ENCODE measurements at regions not wholly inside any gene's neighbourhood (a gene's known extent, or its start where the extent isn't known, plus 50 kb on each side); places are given as distances from the start of the nearest gene placed in this dataset.

GRCh38 chr4:180852738-180853137 is 1390.5 kb upstream of the TENM3 start:
- in situ Hi-C loops (cut with HindIII; ENCODE audit: extremely low pct_ligation_motif_present, low pct_unique_long_range_greater_than_20kb), result no loop called here
- H3K4me3 ChIP-seq (replicated peaks in 1 of 3; ENCODE audit: insufficient read depth in 1 of 3, low read depth in 2 of 3, low read length in 3 of 3), result no peak overlapping the region

GRCh38 chr4:180855184-180855583 is 1388.0 kb upstream of the TENM3 start:
- Histone ChIP-seq H3K27ac (ENCODE audit: extremely low read length, insufficient read depth, low read length) (no peak overlapping the region), H4K20me1 (ENCODE audit: insufficient read depth, low read length) (no peaks in the 10 kb centered on the region), H3K9ac (ENCODE audit: insufficient read depth, low read depth, low read length) (no peak overlapping the region), H3K36me3 (replicated peaks in 1 of 2; ENCODE audit: control insufficient read depth in 1 of 2, insufficient read depth in 2 of 2, low read length in 2 of 2) (no peaks in the 10 kb centered on the region), H2AFZ (ENCODE audit: low read length) (no peak overlapping the region), H3K4me2 (ENCODE audit: low read depth, low read length) (no peak overlapping the region), H3K4me3 (replicated peaks in 1 of 3; ENCODE audit: insufficient read depth in 1 of 3, low read depth in 2 of 3, low read length in 3 of 3) (no peak overlapping the region), H3K9me3 (ENCODE audit: low read length) (no peaks in the 10 kb centered on the region), H3K79me2 (ENCODE audit: insufficient read depth, low read length) (no peaks in the 10 kb centered on the region), H3K4me1 (ENCODE audit: insufficient read depth, low read length) (no peaks in the 10 kb centered on the region), H3K27me3 (ENCODE audit: control insufficient read depth in 1 of 2, insufficient read depth in 2 of 2, low read length in 2 of 2) (no peaks in the 10 kb centered on the region)
- FAIRE-seq (no peak), ATAC-seq (no peak), DNase-seq (ENCODE audit: low spot score) (no peak)
- no TSS peak for BruUV-seq (replicated peaks)
- ChIA-PET POLR2A (no interaction called here), CTCF (ENCODE audit: low intra/inter-chr PET ratio, low total read pairs) (no interaction called here)
- in situ Hi-C loops (cut with HindIII; ENCODE audit: extremely low pct_ligation_motif_present, low pct_unique_long_range_greater_than_20kb), result no loop called here
- 1% methylated on average over 2 of the region's 2 CpGs for WGBS (ENCODE audit: low lambda C conversion rate)
- intact Hi-C loops (cut with micrococcal nuclease; ENCODE audit: unreplicated experiment), result no loop called here
- TF ChIP-seq ZNF512B (CRISPR knock-in tag; IDR thresholded peaks at IDR 0.05; ENCODE audit: borderline replicate concordance) (no peak), ZNF281 (CRISPR knock-in tag; IDR thresholded peaks at IDR 0.05; ENCODE audit: borderline replicate concordance) (no peak)

More at GRCh38 chr4:180852738-180853137, 1390.5 kb upstream of the TENM3 start:
- CTCF ChIA-PET (ENCODE audit: low intra/inter-chr PET ratio, low total read pairs), result no interaction called here
- ATAC-seq (no peak), FAIRE-seq (no peak), DNase-seq (ENCODE audit: low spot score) (no peak)
- intact Hi-C loops (cut with micrococcal nuclease; ENCODE audit: unreplicated experiment), result no loop called here
- H3K9ac ChIP-seq (ENCODE audit: insufficient read depth, low read depth, low read length), result no peak overlapping the region
- no TSS peak for BruUV-seq (replicated peaks)
- POLR2A ChIA-PET, result no interaction called here
- 0 out of 4 replicates have a peak, but pooled peaks of 1 of the 2 experiments have one; percentile 4 for TF ChIP-seq MAFK (conservative IDR thresholded peaks at IDR 0.05 in 1 of 2, IDR thresholded peaks at IDR 0.05 in 1 of 2; ENCODE audit: low read length in 2 of 2)
- no peak for TF ChIP-seq FOXO1 (CRISPR knock-in tag; IDR thresholded peaks at IDR 0.05)
- no peak for TF ChIP-seq ZNF639 (CRISPR knock-in tag; conservative IDR thresholded peaks at IDR 0.05)
- no peaks in the 10 kb centered on the region for H4K20me1 ChIP-seq (ENCODE audit: insufficient read depth, low read length)
- no peaks in the 10 kb centered on the region for H3K27me3 ChIP-seq (ENCODE audit: control insufficient read depth in 1 of 2, insufficient read depth in 2 of 2, low read length in 2 of 2)
- no peaks in the 10 kb centered on the region for H3K4me1 ChIP-seq (ENCODE audit: insufficient read depth, low read length)
- H3K36me3 ChIP-seq (replicated peaks in 1 of 2; ENCODE audit: control insufficient read depth in 1 of 2, insufficient read depth in 2 of 2, low read length in 2 of 2), result no peaks in the 10 kb centered on the region
- no peaks in the 10 kb centered on the region for H3K9me3 ChIP-seq (ENCODE audit: low read length)
- H3K79me2 ChIP-seq (ENCODE audit: insufficient read depth, low read length), result no peaks in the 10 kb centered on the region
- 2% methylated on average over 6 of the region's 6 CpGs for WGBS (ENCODE audit: low lambda C conversion rate)
- no peak overlapping the region for H3K4me2 ChIP-seq (ENCODE audit: low read depth, low read length)
- no peak overlapping the region for H3K27ac ChIP-seq (ENCODE audit: extremely low read length, insufficient read depth, low read length)
- no peak overlapping the region for H2AFZ ChIP-seq (ENCODE audit: low read length)

Data from HepG2 (cell line).